MM.1S (cell line): ENCODE measurements at regions not wholly inside any gene's neighbourhood (a gene's known extent, or its start where the extent isn't known, plus 50 kb on each side); places are given as distances from the start of the nearest gene placed in this dataset.

Experiments
- EZH2 ChIP-seq: fragments of 300-600 bp; sonication (generic); optimal IDR thresholded peaks from 2 replicates; pipeline ENCODE3; 2017; ENCODE audit warnings: low read depth, mild to moderate bottlenecking, antibody characterized with exemption, low read length, mixed read lengths
- TF ChIP-seq, protein P1 (sequence below): fragments of 300-600 bp; sonication (generic); IDR thresholded peaks from 2 replicates; pipeline ENCODE4 v1.5.1; 2016; ENCODE audit warnings: antibody characterized with exemption, low read length, mixed read lengths

- TF ChIP-seq, protein P1, sequence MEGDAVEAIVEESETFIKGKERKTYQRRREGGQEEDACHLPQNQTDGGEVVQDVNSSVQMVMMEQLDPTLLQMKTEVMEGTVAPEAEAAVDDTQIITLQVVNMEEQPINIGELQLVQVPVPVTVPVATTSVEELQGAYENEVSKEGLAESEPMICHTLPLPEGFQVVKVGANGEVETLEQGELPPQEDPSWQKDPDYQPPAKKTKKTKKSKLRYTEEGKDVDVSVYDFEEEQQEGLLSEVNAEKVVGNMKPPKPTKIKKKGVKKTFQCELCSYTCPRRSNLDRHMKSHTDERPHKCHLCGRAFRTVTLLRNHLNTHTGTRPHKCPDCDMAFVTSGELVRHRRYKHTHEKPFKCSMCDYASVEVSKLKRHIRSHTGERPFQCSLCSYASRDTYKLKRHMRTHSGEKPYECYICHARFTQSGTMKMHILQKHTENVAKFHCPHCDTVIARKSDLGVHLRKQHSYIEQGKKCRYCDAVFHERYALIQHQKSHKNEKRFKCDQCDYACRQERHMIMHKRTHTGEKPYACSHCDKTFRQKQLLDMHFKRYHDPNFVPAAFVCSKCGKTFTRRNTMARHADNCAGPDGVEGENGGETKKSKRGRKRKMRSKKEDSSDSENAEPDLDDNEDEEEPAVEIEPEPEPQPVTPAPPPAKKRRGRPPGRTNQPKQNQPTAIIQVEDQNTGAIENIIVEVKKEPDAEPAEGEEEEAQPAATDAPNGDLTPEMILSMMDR: no peak
- no peak for TF ChIP-seq EZH2
Measured at GRCh38 chr5:130885027-130885426, 280.0 kb downstream of the HINT1 start.
